GM19043 (cell line): ENCODE measurements at regions not wholly inside any gene's neighbourhood (a gene's known extent, or its start where the extent isn't known, plus 50 kb on each side); places are given as distances from the start of the nearest gene placed in this dataset.

Source experiments
- ATAC-seq: cut with Tn5 transposase; IDR thresholded peaks from one replicate; pipeline ENCODE4 v1.9.1; 2021; ENCODE audit warnings: low read depth; ENCODE audit not compliant: unreplicated experiment

GRCh38 chr1:58154256-58154655 lies 392.3 kb downstream of the OMA1 start:
- no peak for ATAC-seq

GRCh38 chr1:58152697-58153096 lies 393.8 kb downstream of the OMA1 start:
- ATAC-seq: no peak

GRCh38 chr1:58149271-58149812 lies 397.2 kb downstream of the OMA1 start:
- no peak for ATAC-seq

- no peak for ATAC-seq
Observed at GRCh38 chr1:58144698-58145270, 401.7 kb downstream of the OMA1 start.

GRCh38 chr1:58143972-58144697 lies 402.4 kb downstream of the OMA1 start:
- no peak for ATAC-seq

- ATAC-seq: no peak
Observed at GRCh38 chr1:58136387-58136786, 410.1 kb downstream of the OMA1 start.

- ATAC-seq: no peak
Observed at GRCh38 chr1:58135821-58136321, 410.7 kb downstream of the OMA1 start.

GRCh38 chr1:58133562-58133961 lies 413.0 kb downstream of the OMA1 start:
- no peak for ATAC-seq

GRCh38 chr1:58123051-58123450 lies 423.5 kb downstream of the OMA1 start:
- ATAC-seq: no peak

GRCh38 chr1:58119971-58120370 lies 426.6 kb downstream of the OMA1 start:
- ATAC-seq: no peak

GRCh38 chr1:58116284-58116683 lies 430.2 kb downstream of the OMA1 start:
- no peak for ATAC-seq

GRCh38 chr1:58109646-58110200 lies 436.8 kb downstream of the OMA1 start:
- no peak for ATAC-seq

GRCh38 chr1:58108783-58109182 lies 437.7 kb downstream of the OMA1 start:
- ATAC-seq: no peak

- peak; percentile 41 for ATAC-seq
Observed at GRCh38 chr1:58107943-58108342, 438.6 kb downstream of the OMA1 start.

GRCh38 chr1:58104960-58105359 lies 441.6 kb downstream of the OMA1 start:
- ATAC-seq: peak; percentile 66

- no peak for ATAC-seq
Observed at GRCh38 chr1:58096714-58097113, 449.8 kb downstream of the OMA1 start.

- no peak for ATAC-seq
Observed at GRCh38 chr1:58095183-58095582, 451.3 kb downstream of the OMA1 start.

- no peak for ATAC-seq
Observed at GRCh38 chr1:58094221-58094620, 452.3 kb downstream of the OMA1 start.

- ATAC-seq: no peak
Observed at GRCh38 chr1:58090640-58091039, 455.9 kb downstream of the OMA1 start.

- ATAC-seq: no peak
Observed at GRCh38 chr1:58089898-58090534, 456.5 kb downstream of the OMA1 start.

GRCh38 chr1:58084266-58084665 lies 462.3 kb downstream of the OMA1 start:
- no peak for ATAC-seq
